ENCODE measurements at regions not wholly inside any gene's neighbourhood (a gene's known extent, or its start where the extent isn't known, plus 50 kb on each side); places are given as distances from the start of the nearest gene placed in this dataset.

DNA sequence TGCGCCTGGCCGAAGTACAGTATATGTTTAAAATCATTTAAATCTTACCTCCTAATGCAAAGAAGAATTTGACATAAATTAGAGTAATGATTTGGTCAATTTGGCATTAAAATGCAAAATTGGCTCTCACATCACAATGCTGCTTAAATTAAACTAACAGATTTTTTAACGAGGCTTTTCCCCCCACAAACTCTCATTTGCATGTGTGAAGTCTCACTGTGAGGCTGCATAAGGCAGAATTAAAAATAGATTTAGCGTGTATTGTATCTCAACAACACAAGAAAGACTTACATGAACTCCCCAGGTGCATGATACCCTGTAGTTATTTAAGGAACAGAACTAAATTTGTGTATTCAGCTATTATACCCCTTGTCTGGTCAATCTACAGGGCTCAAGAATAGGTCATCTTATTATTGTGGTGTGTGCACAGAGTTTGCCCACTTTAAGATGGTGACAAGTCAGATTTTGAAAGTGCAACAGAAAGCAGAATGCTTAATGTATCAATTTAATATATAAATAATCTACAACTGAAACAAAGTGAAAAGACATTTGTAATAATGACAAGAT, 897.9 kb downstream of the EPHA3 start:
- no peak for DNase-seq (ENCODE audit: low read depth)
- TF ChIP-seq, protein P1, sequence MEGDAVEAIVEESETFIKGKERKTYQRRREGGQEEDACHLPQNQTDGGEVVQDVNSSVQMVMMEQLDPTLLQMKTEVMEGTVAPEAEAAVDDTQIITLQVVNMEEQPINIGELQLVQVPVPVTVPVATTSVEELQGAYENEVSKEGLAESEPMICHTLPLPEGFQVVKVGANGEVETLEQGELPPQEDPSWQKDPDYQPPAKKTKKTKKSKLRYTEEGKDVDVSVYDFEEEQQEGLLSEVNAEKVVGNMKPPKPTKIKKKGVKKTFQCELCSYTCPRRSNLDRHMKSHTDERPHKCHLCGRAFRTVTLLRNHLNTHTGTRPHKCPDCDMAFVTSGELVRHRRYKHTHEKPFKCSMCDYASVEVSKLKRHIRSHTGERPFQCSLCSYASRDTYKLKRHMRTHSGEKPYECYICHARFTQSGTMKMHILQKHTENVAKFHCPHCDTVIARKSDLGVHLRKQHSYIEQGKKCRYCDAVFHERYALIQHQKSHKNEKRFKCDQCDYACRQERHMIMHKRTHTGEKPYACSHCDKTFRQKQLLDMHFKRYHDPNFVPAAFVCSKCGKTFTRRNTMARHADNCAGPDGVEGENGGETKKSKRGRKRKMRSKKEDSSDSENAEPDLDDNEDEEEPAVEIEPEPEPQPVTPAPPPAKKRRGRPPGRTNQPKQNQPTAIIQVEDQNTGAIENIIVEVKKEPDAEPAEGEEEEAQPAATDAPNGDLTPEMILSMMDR (IDR thresholded peaks at IDR 0.05; ENCODE audit: insufficient read depth, low read depth, low read length, missing control alignments), result no peak
- no peak overlapping the region for H3K4me3 ChIP-seq (ENCODE audit: low read length)

DNA sequence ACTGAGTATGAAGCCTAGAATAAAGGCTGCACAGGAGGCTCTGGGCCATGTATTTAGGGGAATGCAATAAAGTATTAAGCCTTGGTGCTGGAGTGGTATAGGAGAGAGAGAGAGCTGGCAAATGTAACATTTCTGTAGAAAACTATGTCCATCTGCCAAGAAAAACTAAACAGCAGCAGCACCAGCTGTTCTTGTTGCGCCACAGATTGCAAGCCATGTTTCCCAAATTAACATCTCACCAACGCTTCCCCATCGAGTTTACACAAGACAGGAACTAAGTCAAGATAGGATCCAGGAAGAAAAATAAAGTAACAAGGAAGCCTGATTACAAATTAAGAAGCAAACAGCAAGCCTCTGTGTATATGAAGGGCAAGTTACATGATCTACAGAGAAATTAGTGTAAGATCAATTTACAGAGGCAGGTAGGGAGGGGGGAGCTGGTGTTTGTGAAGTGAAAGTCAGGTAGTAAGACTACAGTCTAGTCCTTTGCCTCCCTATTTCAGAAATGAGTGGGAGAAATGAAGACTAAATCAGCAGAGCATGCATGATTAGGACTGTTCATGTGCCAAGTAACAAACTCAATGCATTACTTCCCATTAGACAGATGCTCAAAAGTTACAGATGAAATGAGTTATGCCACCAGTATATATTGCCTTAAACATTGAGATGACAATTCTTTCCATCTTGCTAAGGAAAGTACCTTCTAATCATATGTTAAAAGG, 900.5 kb downstream of the EPHA3 start:
- TF ChIP-seq, protein P1 (IDR thresholded peaks at IDR 0.05; ENCODE audit: insufficient read depth, low read depth, low read length, missing control alignments), result no peak
- no peak overlapping the region for H3K4me3 ChIP-seq (ENCODE audit: low read length)
- DNase-seq (ENCODE audit: low read depth), result no peak

DNA sequence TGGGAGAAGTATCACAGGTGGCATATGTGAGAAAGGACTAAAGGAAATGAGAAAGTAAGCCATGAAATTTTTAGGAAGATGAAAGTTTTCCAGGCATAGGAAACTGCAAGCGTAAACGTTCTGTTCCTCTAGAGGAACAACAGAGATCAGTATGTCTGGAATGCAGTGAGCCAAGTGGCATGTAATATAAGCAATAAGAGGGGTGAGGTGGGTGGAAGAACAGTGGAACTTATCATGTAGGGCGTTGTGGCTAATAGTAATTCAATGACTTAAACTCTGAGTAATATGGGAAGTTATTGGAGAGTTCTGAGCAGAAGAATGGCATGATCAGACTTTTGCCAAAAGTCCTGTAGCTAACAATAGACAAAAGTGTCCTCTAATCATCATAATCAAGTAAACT, 902.9 kb downstream of the EPHA3 start:
- no peak overlapping the region for H3K4me3 ChIP-seq (ENCODE audit: low read length)
- TF ChIP-seq, protein P1 (IDR thresholded peaks at IDR 0.05; ENCODE audit: insufficient read depth, low read depth, low read length, missing control alignments), result no peak
- DNase-seq (ENCODE audit: low read depth), result peak; percentile 63

DNA sequence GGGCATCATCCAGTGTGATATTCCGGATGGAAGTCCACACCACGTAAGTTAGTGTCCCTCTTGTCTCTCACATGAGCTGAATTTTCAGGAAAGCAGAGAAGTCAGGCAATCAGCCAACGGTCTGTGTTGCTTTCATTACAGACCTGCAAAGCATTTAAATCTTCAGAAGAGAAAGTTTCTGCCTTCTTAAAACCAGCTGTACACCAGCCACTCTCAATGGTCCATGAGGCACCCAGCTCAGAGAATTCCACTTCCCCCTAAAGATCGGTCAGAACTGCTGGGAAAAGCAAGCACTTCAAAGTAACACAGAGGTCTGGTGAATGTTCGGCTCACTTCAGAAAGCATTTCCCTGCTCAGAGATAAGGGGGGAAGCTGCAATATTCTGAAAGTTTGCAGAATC, 903.7 kb downstream of the EPHA3 start:
- no peak overlapping the region for H3K4me3 ChIP-seq (ENCODE audit: low read length)
- TF ChIP-seq, protein P1 (IDR thresholded peaks at IDR 0.05; ENCODE audit: insufficient read depth, low read depth, low read length, missing control alignments), result no peak
- no peak for DNase-seq (ENCODE audit: low read depth)

DNA sequence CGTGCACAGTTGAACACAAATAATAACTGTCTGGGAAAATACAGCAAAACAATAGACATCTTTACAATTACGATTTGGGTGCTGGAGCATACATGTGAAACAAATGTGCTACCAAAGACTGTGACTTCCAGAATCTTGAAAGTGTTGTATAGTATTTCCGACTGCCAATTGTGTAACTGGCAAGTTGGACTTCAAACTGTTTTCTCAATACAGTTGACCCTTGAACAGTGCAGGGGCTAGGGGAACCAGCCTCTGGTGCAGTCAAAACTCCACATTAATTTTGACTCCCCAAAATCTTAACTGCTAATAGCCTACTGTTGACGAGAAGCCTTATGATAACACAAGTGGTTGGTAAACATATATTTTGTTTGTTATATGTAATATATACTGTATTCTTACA, 904.2 kb downstream of the EPHA3 start:
- H3K4me3 ChIP-seq (ENCODE audit: low read length), result no peak overlapping the region
- TF ChIP-seq, protein P1 (IDR thresholded peaks at IDR 0.05; ENCODE audit: insufficient read depth, low read depth, low read length, missing control alignments), result no peak
- DNase-seq (ENCODE audit: low read depth), result no peak

DNA sequence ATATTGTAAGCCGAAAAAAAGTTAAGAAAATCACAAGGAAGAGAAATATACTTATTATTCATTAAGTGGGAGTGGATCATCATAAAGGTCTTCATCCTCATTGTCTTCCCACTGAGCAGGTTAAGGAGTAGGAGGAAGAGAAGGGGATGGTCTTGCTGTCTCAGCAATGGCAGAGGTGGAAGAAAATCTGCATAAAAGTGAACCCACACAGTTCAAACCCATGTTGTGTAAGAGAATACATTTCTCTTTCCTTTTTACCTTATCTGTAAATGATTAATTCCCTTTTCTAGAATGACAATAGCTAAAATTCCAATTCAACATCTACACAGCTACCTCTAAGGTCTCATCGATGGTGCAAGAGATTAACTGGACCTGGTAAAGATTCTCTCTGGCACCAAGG, 904.6 kb downstream of the EPHA3 start:
- TF ChIP-seq, protein P1 (IDR thresholded peaks at IDR 0.05; ENCODE audit: insufficient read depth, low read depth, low read length, missing control alignments), result no peak
- no peak for DNase-seq (ENCODE audit: low read depth)
- no peak overlapping the region for H3K4me3 ChIP-seq (ENCODE audit: low read length)
